ENCODE measurements at regions not wholly inside any gene's neighbourhood (a gene's known extent, or its start where the extent isn't known, plus 50 kb on each side); places are given as distances from the start of the nearest gene placed in this dataset.

DNA sequence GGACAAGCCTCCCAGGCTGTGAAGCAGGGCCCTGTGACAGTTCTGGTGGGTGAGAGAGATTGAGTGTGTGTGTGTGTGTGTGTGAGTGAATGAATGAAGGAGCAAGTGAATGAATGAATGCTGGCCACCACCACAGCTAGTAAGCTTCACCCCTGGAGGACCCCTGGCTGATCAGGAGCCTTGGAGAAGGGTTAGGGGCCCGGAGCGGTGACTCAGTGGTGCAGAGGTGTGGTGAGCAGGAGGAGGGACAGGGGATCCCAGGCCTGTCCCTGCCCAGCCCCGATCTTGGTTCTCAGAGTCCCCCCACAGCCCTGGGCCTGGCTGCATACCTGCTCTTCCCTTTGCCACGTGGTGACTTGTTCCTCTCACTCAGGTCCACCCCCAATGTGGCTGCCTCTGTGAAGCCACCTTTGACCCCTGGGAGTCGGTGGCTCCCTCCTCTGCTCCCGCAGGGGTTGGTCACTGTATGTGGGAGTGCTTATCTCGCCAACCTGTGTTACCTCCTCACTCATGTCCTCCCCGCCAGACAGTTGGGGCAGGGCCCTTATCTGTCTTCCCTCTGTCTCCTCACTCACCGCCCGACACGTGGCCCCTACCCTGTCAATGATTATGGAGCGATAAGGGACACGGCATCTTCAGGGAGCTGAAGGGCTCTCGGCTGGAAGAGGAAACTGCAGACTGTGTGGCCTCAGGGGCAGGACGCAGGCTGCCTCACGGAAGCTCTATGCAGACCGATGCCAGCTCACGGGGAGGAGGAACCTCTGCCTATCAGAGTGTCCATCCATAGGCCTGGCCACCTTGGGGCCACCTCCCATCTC is 99.9 kb upstream of the PITX1 start:
- TF ChIP-seq EZH2 (IDR thresholded peaks at IDR 0.05; ENCODE audit: borderline replicate concordance, control insufficient read depth, low read depth, low read length) (no peak), POLR2A (IDR thresholded peaks at IDR 0.05; ENCODE audit: low read depth, low read length) (no peak), TARDBP (IDR thresholded peaks at IDR 0.05; ENCODE audit: borderline replicate concordance) (no peak), CEBPB (IDR thresholded peaks at IDR 0.05; ENCODE audit: borderline replicate concordance in 1 of 2, low read depth in 2 of 2, low read length in 2 of 2) (no peak), NFYA (IDR thresholded peaks at IDR 0.05; ENCODE audit: borderline replicate concordance, low read depth, low read length) (no peak), RCOR1 (conservative IDR thresholded peaks at IDR 0.05; ENCODE audit: low read depth, low read length) (no peak), POLR2AphosphoS5 (IDR thresholded peaks at IDR 0.05; ENCODE audit: low read length) (no peak), BRCA1 (IDR thresholded peaks at IDR 0.05; ENCODE audit: low read depth, low read length) (no peak), FOXM1 (IDR thresholded peaks at IDR 0.05; ENCODE audit: low read depth, low read length) (no peak)
- TF ChIP-seq, protein P1, sequence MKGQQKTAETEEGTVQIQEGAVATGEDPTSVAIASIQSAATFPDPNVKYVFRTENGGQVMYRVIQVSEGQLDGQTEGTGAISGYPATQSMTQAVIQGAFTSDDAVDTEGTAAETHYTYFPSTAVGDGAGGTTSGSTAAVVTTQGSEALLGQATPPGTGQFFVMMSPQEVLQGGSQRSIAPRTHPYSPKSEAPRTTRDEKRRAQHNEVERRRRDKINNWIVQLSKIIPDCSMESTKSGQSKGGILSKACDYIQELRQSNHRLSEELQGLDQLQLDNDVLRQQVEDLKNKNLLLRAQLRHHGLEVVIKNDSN (IDR thresholded peaks at IDR 0.05; ENCODE audit: borderline replicate concordance, extremely low read length, insufficient read depth, low read depth, low read length) = no peak
- TF ChIP-seq, protein P2, sequence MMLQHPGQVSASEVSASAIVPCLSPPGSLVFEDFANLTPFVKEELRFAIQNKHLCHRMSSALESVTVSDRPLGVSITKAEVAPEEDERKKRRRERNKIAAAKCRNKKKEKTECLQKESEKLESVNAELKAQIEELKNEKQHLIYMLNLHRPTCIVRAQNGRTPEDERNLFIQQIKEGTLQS (IDR thresholded peaks at IDR 0.05; ENCODE audit: borderline replicate concordance, extremely low read depth, low read depth, low read length) = no peak
- TF ChIP-seq, protein P3, sequence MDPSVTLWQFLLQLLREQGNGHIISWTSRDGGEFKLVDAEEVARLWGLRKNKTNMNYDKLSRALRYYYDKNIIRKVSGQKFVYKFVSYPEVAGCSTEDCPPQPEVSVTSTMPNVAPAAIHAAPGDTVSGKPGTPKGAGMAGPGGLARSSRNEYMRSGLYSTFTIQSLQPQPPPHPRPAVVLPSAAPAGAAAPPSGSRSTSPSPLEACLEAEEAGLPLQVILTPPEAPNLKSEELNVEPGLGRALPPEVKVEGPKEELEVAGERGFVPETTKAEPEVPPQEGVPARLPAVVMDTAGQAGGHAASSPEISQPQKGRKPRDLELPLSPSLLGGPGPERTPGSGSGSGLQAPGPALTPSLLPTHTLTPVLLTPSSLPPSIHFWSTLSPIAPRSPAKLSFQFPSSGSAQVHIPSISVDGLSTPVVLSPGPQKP (IDR thresholded peaks at IDR 0.05; ENCODE audit: low read depth, low read length) = no peak
